GM18520 (cell line): ENCODE measurements at regions not wholly inside any gene's neighbourhood (a gene's known extent, or its start where the extent isn't known, plus 50 kb on each side); places are given as distances from the start of the nearest gene placed in this dataset.
"Not testable (repeated sequence)": the region's sequence is repeated elsewhere in the genome, so short reads cannot be mapped to it uniquely, and the experiment has no call there.

Experiments used
- ATAC-seq: cut with Tn5 transposase; IDR thresholded peaks from one replicate; pipeline ENCODE4 v1.9.1; 2021; ENCODE audit not compliant: unreplicated experiment

- no peak for ATAC-seq
Measured at GRCh38 chr4:164616961-164617360, 137.0 kb upstream of the SMIM31 start.

DNA sequence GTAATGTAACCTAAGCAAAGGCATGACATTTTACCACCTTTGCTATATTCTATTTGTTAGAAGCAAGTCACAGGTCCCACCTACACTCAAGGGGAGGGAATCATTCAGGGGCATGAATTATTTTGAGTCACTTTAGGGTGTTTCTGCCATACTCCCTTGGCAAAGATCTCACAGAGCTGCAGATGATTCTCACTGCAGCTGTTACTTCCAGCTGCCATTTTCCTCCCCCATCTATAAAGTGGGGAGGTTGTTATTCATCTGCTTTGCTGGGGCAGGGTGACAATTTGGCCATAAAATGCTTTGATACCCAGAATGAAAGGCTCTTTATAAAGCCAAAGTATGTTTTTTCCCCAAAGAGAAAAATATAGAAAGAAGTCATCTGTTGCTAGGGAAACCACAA is 136.5 kb upstream of the SMIM31 start:
- no peak for ATAC-seq

- no peak for ATAC-seq
Measured at GRCh38 chr4:164617911-164618310, 136.0 kb upstream of the SMIM31 start.

GRCh38 chr4:164621886-164622521 is 131.9 kb upstream of the SMIM31 start:
- ATAC-seq = no peak

DNA sequence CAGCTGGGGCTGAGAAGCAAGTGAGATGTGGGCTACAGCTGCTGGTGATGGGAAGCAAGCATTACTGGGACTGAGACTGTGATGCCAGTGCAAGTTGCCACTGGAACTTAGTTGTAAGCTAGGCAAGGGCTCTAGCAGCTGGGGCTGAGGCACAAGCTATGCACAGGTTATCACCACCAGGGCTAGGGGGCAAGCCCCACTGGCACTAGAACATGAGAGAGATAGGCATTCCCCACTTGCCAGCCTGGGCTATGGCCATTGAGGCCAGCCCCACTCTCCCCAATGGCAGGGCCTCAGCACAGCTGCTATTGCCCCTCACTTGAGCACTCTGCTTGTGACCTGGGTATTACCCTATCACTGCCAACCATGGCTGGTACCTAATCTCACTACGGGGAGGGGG is 130.8 kb upstream of the SMIM31 start:
- no peak for ATAC-seq

DNA sequence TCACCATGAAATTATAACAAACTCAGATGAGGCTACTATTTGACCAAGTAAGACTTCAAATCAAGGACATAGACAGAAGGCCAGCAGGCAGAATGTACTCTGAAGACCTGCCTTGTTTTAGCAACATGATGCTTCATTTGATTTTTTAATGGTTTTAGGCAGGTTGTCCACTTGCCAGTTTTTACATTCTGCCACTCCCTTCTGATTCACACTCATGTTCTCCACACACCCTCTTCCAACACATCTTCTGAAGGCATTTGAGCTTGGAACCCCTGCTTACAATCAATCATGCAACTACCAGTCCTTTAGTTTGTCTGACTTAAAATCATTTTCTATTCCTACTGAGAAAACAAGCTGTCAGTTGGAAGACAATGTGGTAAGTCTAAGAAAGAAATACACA is 114.9 kb upstream of the SMIM31 start:
- ATAC-seq = no peak

DNA sequence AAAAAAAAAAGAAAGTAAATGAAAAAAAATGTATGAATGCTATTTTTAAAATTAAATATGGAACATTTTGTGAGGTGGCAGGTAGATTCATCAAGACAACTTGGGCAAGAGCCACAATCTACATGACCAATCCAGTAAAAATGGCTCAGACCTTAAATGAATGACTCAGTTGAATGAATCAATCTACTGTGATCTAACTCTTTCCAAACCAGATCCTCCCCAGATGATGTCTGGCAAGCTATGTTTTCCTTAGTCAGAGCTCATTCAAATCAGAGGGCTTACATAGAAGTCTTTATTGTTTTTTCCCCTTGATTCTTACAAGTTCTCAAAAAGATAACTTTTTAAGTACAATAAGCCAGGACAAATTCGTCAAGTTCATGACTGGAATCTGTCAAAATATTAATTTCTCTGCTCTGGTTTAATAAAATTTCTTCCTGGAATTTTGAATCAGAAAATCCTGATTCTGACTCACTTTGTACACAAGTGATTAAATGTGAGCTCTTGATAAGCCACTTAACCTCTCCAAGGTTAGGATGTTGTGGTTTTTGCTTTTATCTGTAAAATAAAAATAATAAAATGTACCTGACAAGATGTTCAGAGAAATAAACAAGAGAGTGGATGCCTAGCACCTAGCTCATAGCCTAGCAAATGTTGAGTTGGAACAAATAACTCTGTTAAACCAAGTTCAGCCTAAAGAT is 105.6 kb upstream of the SMIM31 start:
- no peak for ATAC-seq

DNA sequence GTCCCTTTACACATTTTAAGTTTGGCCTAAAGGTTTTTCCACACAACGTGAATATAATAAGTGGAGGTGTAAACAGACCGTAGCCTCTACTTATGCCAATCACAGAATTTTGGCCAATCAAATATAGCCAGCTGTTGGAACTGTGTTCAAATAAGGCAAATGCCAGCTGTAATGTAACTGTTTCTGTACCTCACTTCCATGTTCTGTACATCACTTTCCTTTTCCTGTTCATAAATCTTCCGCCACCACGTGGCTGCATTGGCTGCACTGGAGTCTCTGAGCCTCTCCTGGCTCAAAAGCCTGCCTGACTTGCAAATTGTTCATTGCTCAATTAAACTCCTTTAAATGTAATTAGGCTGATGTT is 105.1 kb upstream of the SMIM31 start:
- ATAC-seq = no peak

GRCh38 chr4:164659765-164660164 is 94.2 kb upstream of the SMIM31 start:
- ATAC-seq = no peak

DNA sequence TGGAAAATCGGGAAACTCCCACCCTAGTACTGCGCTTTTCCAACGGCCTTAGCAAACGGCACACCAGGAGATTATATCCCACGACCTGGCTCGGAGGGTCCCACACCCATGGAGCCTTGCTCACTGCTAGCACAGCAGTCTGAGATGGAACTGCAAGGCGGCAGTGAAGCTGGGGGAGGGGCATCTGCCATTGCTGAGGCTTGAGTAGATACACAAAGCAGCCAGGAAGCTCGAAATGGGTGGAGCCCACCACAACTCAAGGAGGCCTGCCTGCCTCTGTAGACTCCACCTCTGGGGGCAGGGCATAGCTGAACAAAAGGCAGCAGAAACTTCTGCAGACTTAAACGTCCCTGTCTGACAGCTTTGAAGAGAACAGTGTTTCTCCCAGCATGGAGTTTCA is 77.8 kb upstream of the SMIM31 start:
- ATAC-seq = not testable (repeated sequence)

DNA sequence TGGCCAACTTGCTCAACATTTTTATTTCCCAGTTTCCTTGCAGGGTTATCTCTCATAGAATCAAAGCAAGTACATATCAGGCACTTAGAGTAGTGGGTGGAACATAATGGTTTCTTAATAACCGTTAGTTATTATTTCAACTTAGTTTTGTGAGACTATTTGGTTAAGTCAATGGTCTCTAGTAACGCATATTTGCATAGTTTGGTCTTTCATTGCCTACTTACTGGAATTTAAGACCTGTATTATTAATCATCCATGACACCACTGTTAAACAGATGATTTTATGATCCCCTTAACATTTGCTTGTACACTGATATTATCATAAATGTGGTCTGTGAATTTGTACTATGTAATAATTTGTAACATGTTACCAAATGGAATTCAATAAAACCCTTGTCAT is 70.9 kb upstream of the SMIM31 start:
- no peak for ATAC-seq

DNA sequence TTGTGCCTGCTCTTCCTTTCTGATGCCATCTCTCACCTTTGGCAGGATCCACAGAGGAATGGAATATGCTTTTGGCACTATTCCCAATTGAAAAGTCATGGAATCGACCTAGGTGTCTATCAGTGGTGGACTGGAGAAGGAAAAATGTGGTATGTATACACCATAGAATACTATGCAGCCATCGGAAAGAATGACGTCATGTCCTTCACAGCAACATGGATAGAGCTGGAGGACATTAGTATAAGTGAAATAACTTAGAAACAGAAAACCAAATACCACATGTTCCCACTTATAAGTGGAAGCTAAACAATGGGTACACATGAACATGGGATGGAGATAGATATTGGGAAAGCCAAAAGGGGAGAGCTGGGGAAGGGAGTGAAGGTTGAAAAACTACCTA is 58.3 kb upstream of the SMIM31 start:
- no peak for ATAC-seq

GRCh38 chr4:164700471-164700870 is 53.5 kb upstream of the SMIM31 start:
- no peak for ATAC-seq

- peak; percentile 93 for ATAC-seq
Measured at GRCh38 chr4:164701665-164702064, 52.3 kb upstream of the SMIM31 start.
